HG02943 (cell line): ENCODE measurements at regions not wholly inside any gene's neighbourhood (a gene's known extent, or its start where the extent isn't known, plus 50 kb on each side); places are given as distances from the start of the nearest gene placed in this dataset.
"Not testable (repeated sequence)": the region's sequence is repeated elsewhere in the genome, so short reads cannot be mapped to it uniquely, and the experiment has no call there.

Experiments used
- ATAC-seq: cut with Tn5 transposase; IDR thresholded peaks from one replicate; pipeline ENCODE4 v1.9.1; 2021; ENCODE audit warnings: mild to moderate bottlenecking, low read depth, moderate library complexity; ENCODE audit not compliant: unreplicated experiment

DNA sequence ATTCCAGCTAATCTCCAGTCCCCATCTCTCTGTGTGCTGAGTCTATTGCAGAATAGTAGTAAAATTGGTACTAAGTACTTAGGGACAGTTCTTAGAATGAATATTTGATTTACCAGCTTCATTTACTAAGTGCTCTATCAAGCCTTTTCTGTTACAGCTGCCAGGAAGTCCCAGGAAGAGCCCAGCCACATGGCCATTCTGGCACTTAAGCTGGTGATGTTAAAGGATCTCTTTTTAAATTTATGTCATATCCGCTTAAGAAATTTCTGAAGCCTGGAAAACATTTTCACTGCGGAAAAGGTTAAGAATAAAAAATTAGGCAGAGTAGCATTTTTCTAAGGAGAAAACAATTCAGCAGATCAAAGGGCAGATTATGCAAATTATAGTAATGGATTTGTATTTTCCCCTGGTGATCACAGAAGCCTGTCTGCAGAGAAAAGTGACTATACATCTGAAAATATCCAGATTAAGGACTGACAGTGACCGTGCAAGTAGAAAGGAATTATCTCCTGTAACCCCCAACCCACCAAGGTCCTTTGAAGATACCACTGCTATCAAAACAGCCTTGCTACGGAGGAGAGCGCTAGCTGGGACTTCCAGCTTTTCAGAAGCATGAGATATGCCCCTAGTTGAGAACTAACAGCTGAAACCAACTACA is 260.8 kb downstream of the SH3BP4 start:
- no peak for ATAC-seq

DNA sequence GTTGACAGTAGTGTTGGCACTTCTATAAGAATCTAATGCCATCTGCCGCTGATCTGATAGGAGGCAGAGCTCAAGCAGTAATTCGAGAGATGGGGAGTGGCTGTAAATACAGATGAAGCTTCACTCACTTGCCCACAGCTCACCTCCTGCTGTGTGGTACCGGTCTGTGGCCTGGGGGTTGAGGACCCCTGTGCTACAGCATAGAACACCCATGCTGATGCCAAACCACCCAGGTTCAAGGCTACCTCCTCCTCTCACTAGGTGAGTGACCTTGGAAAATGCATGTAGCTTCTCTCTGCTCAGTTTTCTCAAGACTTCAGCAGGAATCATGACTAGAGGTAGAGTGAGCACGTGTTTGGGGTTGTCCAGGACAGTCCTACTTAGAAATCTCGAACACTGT is 263.4 kb downstream of the SH3BP4 start:
- ATAC-seq: no peak

DNA sequence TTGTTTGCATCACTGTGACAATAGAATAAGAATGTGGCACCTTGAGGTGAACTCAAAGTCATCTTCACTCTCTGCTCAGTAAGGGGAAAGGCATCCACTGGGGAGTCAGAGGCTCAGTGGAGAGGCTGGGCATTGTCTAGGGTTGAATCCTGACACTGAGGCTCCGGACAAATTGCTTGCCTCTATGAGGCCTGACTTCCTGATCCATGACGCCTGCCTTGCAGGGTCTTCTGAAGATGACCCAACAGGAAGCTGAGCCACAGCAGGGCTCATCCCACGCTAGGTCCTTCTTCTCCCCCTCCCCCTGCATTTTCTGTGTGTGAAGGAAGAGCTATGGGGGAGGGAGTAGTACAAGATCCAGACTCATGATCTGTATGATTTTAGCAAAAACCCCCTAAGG is 265.1 kb downstream of the SH3BP4 start:
- no peak for ATAC-seq

DNA sequence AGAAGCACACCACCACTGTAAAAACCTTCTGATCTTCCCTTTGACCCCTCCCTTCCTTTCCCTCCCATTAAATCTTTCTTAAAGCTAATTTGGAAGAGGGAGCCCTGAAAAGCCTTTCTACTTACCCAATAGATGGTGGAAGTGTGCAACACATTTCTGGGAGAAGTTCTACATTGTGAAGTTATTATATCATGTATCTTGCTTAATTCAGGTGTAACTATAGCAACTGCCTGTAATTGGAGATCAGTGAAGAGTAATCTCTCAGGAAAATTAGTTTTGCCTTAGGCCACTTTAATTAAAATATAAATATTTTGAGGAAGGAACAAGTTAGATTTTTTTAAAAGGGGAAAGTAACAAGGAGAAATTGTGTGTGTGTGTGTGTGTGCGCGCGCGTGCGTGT is 266.0 kb downstream of the SH3BP4 start:
- no peak for ATAC-seq

DNA sequence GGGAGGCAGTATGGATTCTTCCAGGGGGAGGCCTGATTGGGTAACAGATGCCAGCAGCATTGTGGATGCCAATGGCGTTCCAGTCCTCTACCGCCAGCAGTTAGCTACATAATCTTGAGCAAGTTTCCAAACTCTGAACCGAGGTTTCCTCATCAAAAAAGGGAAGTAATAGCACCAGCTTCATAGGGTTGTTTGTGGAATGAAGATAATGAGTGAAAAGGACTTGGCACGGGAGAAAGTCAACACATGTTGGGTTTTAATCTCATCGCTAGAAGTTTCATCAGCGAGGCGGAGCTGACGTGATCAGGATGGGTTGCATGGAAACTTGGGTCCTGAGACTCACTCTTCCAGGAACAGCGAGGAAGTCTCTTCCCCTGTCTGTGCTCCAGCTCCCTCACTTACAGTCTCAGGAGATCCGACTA is 266.7 kb downstream of the SH3BP4 start:
- no peak for ATAC-seq

DNA sequence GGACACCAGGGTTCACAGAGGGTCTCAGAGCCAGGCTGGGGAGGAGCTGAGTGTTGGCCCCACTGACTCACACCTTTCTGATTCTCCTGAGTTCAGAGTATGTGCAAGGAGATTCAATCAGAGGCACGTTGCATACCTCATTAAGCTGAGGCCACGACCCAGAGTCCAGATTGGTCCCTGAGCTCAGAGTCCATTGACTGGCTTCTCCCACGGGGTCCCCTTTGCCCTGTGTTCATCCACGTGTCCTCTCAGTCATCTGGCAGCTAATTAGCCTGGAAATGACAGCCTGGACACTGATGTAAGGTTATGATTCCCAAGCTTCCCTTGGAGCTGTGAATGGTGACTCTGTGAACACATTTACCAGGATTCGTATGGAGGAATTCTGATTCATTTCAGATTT is 267.2 kb downstream of the SH3BP4 start:
- no peak for ATAC-seq

DNA sequence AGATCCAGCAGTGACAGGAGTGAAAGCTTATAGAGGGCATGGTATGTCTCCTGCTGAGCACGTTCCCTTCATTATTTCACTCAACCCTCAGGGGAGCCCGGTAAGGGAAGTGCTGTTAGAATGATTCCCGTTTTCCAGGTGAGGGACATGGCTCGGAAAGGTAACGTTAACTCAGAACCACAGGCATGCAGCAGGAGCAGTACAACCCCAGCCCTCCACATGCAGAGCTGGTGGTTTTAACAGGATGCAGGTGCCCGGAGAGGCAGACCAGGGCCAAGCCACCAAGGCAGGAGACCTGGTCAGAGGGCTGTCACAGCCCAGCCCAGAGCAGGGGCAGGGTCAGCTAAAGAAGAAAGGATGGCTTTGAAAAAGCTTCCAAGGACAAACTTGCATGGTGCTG is 268.5 kb downstream of the SH3BP4 start:
- no peak for ATAC-seq

DNA sequence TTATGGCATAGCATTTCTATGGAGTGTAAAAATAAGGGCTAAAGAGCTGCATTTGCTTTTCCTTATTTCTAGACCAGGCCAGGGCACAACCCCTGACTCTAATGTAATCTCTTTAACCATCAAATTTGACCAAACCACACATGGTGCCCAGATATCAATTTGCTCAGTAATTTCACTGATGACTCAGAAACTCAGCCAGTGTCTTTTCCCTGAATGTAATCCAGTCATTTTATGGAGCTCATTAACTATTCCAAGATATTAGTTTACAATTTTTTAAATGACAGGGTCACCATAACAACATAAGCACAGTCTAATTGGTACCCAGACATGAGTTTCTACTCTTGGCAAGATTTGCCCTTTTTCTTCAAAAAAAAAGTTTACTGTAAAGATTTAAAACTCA is 270.8 kb upstream of the AGAP1 start:
- no peak for ATAC-seq

DNA sequence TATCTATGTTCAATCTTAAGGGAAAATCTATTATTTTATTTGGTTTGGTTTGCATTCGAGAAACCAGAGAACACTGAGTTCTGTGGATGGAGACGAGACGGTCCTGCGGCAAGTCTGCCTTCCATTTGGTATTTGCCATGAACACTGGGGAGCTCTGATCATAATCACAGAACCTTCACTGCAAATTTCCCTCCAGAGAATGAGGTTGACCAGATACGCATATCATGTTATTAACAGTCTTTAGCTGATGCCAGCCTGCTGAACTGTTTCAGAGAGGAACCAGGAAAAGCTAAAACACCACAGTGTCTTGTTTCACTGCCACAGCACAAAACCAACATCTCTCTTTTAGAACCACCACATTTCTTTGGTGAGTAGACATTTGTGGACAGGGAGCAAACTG is 269.4 kb upstream of the AGAP1 start:
- ATAC-seq: no peak

DNA sequence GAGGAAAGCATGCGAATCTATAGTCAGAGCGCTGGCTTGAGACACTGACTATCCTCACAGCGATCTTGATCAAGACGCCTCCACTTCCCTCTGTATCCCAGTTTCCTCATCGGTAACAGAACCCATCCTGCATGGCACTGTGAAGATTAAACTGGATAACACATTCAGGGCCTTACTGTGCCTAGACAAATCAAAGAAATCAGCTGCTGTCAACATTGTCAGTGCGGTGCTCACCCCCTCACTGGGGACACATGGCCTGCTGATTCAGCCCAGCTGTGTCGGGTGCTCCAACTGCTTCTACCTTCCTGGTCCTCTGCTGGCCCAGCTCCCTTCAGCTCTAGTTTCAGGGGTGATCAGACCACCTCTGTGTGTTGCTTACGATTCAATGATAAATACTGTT is 268.6 kb upstream of the AGAP1 start:
- no peak for ATAC-seq

DNA sequence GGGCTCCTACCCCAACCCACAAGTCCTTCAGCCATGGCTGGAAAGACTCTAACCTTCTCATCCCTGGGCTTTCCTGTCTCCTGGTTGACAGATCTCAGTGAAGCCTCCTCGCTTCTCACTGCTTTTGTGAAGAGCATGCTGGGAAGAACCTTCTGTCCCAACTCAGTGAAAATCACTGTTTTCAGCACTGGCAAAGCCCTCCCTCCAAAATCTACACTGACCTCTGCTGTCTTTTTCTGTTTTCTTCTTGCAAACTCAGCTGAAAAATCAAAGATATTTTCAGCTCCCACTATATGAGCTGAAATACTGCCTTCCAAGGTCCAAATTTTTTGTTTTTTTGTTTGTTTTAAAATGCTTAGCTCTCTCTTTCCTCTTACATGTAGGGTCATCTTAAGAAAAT is 266.3 kb upstream of the AGAP1 start:
- ATAC-seq: no peak

DNA sequence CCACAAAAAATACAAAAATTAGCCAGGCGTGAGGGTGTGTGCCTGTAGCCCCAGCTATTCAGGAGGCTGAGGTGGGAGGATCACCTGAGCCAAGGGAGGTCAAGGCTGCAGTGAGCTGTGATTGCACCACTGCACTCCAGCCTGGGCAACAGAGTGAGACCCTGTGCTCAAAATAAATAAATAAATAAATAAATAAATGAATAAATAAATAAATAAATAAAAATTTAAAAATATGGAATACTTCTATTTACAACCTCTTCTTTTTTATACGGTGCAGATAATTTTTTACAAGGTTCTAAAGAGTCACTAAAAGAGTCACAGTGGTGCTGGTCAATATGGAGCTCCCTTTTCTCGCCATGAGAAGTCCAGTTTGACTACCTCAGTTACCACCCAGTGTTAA is 265.4 kb upstream of the AGAP1 start:
- not testable (repeated sequence) for ATAC-seq

DNA sequence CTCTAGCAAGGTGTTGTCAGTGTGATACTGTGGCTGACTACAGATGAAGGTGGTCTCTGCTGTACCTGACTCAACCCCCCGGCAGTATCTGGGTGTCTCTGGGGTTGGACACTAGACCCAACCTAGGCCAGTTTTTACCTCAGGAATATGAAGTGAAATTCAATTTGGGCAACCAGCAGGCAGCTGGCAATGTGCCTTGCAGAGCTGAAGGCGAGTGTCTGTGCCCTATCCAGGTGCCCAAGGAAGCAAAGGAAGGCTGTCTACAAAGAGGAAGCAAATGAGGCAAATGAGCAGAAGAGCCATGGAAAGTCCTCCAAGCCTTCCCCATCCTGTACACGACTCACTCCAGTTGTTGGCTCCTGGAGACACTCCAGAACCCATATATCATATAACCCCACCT is 264.6 kb upstream of the AGAP1 start:
- no peak for ATAC-seq

DNA sequence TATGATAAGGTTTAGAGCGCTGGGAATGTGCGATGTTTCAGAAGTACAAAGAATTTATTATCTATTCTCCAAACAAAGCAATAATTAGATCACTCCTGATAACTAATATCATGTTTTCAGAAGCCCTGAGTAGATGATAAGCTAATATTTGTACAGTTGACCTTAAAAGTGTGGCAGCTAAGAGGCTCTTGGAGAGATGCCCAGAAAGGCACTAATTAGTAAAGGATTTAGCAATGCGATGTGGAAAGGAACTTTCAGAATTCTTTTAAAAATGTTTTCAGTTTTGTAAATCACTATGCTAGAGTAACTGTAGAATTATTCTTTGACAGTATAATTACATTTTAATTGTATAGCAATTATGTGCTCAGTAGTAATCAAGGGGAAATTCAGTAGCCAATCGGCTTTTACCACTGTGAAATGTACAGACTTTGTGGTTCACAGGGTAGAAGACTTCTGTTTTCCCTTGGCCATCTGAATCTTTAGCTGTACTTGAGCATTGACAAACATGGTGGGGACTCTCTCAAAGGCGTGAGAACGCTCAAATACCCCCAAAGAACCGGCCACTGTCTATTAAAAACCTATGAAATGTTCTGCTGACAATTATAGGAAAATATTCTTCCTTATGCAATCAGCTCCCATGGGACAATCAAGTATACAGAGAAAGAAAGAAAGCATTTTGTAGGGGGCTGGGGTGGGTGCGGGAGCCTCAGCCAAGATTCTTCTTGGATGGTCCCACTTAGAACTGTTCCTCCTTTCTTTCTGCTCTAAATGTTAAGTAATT is 262.8 kb upstream of the AGAP1 start:
- no peak for ATAC-seq

DNA sequence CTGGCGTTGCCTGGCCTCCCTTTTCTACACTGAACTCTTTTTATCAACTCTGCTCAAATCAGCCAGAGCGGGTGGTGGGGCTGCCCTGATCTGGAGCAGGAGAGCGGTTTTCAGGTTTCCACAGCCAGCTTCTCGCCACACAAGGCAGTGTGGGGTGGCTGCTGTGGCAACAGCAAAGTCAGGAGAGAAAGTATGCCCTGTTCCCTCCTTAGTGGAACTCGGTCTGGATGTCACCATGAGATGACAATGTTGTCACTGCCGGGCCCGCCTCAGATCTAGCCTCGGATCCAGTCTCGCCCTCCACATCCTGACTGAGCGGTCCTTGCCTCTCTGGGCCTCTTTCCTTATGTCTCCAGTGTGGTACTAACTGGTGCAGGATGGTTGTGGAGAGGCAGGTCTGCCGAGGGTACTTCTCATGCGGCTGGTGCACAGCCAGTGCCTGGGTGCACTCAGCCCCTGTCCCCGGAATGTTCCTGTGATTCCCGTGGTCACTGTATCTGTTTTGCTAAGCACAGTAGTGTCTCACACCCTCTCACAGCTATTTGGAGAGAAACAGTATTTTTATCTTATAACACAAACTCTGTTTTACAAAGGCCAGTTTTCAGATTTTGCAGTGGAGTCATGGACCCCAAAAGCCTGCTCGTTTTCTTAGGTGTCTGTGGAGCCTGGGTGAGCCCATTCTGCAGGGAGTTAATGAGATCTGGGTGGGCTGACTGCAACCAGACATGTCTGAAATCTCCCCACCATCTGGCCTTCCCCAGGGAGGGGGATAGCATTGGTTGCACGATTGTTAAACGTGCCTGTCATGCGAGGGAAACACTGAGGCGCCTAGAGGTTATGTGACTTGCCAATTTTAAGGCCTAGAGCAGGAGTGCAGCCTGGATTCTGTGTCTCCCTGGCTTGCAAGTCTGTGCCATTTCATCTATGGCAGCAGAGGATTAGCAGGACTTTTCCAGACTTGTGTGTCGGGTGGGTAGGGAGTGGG is 261.1 kb upstream of the AGAP1 start:
- ATAC-seq: no peak

DNA sequence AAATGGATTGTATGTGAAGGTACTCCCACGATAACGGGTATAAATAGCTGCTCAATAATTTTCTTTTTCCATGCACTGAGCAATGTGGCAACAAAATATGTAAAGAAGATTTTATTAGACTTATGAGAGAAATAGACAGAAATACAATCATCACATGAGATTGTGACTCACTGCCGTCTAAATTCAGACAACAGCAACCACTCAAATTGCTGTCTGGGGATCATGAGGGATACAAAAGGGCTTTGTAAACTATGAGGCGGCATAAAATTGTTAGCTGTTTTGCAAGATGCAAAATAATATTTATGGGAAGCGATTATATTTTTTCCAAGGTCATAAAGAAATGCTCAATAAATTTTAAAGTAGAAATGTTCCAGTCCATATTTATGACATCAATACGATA is 259.1 kb upstream of the AGAP1 start:
- no peak for ATAC-seq

DNA sequence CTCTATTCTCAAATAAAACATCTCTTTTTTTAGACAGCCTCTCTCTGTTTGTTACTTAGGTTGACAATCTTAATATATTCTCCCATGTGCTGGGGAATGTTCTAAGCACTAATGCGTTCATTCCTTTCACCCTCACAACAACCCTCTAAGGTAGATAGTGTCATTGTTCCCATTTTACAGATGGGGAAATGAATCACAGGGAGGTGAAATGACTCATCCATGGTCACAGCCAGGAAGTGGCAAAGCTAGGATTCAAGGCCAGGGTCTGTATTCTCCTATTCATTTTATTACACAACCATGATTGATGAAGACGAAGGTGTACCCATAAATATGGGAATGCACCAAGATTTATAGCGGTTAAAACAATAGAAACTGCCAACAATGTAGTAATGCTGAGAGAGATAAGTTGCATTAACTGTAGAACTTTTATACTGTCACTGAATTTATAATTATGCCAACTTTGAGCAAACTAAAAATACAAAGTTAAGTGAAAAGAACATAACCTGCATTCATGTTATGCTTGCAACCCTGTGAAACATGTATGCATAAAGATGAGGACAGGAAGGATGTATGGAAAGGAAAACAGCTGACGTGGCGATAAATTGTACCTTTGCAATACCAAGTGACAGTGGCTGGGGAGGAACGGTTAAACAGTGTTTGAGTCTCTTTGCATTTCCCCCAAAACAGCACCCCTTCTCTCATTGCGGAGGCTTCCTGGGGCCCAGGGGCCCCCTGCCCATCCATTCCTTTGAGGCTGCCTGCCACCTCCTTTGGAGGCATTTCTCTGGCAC is 257.7 kb upstream of the AGAP1 start:
- ATAC-seq: no peak

DNA sequence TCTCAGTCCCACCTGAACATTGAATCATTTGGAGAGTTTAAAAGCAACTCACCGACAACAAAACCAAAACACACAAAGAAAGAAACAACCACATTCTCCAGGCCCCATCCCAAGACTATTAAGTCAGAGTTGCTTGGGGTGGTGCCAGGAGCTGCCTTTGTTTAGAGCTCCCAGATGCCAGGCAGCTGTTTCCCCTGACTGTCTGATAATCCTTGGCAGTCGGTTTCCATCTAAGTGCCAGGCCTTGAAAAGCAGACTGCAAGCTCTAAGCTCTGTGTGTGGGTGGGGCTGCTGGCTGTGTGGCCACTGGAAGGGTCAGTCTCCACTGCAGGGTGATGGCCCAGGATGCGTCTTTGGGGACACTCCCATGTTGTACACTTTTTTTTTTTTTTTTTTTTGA is 255.3 kb upstream of the AGAP1 start:
- no peak for ATAC-seq

DNA sequence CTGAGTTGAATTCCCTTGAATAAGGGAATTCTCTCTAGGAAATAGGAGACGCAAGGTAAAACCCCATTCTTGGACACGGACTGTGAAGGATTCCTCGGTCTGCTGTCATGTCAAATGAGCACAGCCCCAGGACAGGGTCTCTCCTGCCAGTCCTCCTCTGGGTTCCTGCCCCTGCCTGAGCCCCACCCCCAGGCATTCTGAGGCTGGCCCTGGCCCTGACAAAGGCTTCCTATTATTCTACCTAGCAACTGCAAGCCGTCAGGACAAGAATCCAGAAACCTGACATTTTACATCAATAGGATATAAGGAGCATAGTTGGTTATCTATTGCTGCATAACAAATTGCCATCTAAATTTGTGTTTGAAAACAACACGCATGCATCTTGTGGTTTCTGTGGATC is 253.3 kb upstream of the AGAP1 start:
- no peak for ATAC-seq
